ENCODE measurements at regions not wholly inside any gene's neighbourhood (a gene's known extent, or its start where the extent isn't known, plus 50 kb on each side); places are given as distances from the start of the nearest gene placed in this dataset.

DNA sequence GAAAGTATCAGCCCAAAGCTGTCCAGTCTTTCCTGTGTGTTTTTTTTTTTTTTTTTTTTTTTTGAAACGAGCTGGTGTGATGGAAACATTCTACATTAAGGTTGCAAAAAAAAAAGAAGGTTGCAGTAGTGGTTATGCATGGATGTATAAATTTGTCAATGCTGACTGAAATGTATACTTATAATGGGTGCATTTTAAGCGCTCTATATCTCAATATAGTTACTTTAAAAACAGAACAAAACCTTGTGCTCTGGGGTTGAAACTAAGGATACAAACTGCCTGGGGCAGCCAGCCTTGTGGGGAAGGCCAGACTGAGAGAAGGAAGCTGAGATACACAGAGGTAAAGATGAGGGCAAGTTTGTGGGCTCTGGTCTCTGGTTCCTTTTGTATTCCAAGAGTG, 87.3 kb upstream of the RMST start:
- DNase-seq (ENCODE audit: extremely low read depth, low read depth) = no peak
- TF ChIP-seq, protein P1, sequence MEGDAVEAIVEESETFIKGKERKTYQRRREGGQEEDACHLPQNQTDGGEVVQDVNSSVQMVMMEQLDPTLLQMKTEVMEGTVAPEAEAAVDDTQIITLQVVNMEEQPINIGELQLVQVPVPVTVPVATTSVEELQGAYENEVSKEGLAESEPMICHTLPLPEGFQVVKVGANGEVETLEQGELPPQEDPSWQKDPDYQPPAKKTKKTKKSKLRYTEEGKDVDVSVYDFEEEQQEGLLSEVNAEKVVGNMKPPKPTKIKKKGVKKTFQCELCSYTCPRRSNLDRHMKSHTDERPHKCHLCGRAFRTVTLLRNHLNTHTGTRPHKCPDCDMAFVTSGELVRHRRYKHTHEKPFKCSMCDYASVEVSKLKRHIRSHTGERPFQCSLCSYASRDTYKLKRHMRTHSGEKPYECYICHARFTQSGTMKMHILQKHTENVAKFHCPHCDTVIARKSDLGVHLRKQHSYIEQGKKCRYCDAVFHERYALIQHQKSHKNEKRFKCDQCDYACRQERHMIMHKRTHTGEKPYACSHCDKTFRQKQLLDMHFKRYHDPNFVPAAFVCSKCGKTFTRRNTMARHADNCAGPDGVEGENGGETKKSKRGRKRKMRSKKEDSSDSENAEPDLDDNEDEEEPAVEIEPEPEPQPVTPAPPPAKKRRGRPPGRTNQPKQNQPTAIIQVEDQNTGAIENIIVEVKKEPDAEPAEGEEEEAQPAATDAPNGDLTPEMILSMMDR (IDR thresholded peaks at IDR 0.05; ENCODE audit: low read depth, low read length) = no peak

DNA sequence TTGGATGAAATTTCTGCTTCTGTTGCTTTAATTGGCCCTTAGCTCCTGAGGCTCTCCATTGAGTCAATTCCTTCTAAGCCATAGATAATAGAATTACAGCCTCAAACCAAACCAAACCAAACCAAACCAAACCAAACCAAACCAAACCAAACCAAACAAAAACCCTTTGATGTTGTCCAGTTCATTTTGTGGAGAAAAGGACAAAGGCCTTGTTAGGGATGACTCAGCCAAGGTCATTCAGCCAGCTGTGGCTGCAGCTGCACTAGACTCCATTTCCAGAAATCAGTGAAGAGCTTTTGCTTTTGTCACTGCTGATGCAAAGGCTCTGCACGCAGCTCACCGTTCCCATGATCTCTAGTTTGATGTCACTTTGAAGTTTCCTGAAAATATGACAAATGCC, 82.2 kb upstream of the RMST start:
- no peak for DNase-seq (ENCODE audit: extremely low read depth, low read depth)
- TF ChIP-seq, protein P1 (IDR thresholded peaks at IDR 0.05; ENCODE audit: low read depth, low read length) = no peak

DNA sequence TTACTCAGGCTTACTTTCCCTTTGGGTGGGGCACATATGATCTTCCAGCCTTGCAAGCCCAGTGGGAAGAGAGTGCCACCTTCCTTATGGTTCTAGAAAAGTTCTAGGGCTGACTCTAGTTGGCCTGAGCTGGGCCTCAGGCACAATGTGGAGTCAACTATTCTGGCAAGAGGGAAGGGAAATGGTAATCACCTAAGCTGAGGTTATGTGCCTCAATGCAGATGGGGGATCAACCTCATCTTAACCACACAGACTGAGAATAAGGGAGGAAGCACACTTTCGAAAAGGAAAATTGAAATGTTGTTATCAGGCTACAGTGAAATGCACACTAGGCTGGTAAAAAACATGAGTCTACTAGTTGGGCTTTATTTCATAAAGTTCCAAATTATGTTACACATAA, 77.5 kb upstream of the RMST start:
- no peak for DNase-seq (ENCODE audit: extremely low read depth, low read depth)
- TF ChIP-seq, protein P1 (IDR thresholded peaks at IDR 0.05; ENCODE audit: low read depth, low read length) = no peak

DNA sequence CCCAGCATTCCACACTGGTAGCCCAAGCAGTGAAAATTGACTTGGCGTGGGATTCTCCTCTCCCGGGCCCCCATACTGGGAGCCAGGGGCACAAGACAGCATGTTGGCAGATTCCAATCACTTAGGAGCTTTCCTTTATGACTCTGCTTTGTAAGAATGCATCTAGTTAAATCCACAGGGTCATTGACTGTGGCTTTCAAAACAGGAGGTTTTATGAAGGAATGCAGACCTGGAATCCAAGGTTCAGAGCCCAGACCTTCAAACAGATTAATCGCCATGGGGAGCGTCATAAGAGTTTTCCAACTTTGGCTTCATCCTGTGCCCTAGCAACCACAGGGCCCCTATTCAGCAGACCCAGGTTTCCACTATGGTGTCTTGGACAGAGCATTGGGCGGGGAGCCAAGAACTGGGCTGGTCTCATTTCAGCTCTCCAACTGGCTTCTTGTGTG, 76.4 kb upstream of the RMST start:
- DNase-seq (ENCODE audit: extremely low read depth, low read depth) = no peak
- TF ChIP-seq, protein P1 (IDR thresholded peaks at IDR 0.05; ENCODE audit: low read depth, low read length) = no peak

DNA sequence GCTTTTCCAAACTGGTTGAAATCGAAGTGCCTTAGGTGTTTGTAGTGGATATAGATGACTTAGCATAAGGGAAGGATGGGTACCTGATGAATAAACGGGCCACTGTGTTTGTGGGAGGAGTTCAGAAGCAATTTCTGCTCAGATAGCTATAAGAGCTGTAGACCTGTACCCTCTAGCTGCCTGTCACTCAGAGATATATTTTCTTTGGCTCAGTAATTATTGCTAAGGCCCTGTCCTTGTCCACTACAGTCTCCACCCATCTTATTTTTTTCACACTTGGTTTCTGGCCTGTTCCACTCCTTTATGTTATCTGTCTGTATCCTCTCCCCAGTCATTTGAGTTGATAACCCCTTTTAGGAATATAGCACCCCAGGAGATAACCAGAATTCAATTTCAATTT, 74.8 kb upstream of the RMST start:
- TF ChIP-seq, protein P1 (IDR thresholded peaks at IDR 0.05; ENCODE audit: low read depth, low read length) = no peak
- no peak for DNase-seq (ENCODE audit: extremely low read depth, low read depth)

DNA sequence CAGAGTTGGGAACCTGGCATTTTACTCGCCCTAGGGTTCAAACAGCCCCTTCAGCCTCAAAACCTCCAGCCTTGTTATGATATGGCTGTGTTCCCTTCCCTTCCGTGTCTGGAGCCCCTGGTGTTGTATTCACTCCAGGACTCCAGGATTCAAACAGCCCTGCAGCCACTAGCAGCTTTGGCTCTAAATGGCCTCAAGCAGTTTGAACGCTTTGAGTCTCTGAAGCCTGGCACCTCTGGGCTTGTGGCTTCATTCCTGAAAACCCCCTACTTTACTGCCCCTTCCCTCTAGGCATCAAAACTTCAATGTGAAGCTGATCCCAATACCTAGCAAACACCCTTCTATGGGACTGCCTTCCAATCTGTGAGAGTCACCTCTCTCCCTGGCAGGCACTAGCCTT, 67.9 kb upstream of the RMST start:
- TF ChIP-seq, protein P1 (IDR thresholded peaks at IDR 0.05; ENCODE audit: low read depth, low read length) = no peak
- DNase-seq (ENCODE audit: extremely low read depth, low read depth) = no peak

DNA sequence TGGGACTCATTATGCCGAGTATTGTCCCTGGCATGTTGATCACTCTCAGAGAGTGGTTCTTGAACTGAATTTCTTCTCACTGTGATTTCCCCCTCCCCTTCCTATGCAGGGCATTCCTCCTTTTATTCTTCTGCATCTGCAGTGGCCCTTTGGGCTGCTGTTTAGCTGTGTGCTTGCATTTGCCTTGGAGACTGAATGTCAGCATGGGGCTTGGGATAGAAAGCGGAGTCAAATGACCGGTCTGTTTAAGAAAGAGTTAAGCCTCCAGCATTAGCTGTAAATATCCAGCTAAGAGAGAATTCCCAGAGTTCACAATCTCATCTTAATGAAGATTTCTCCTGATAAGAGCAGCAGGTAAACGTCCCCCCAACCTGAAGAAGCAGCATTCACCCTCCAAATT, 65.6 kb upstream of the RMST start:
- TF ChIP-seq, protein P1 (IDR thresholded peaks at IDR 0.05; ENCODE audit: low read depth, low read length) = no peak
- DNase-seq (ENCODE audit: extremely low read depth, low read depth) = no peak
